ENCODE measurements at regions not wholly inside any gene's neighbourhood (a gene's known extent, or its start where the extent isn't known, plus 50 kb on each side); places are given as distances from the start of the nearest gene placed in this dataset.

- no peak for DNase-seq
Measured at GRCh38 chr10:131722525-131723264, 178.1 kb upstream of the PPP2R2D start.

GRCh38 chr10:131723297-131724168, 177.3 kb upstream of the PPP2R2D start:
- DNase-seq, result no peak

GRCh38 chr10:131724169-131724545, 176.7 kb upstream of the PPP2R2D start:
- no peak for DNase-seq

- DNase-seq, result no peak
Measured at GRCh38 chr10:131724891-131725580, 175.8 kb upstream of the PPP2R2D start.

GRCh38 chr10:131725581-131726069, 175.2 kb upstream of the PPP2R2D start:
- no peak for DNase-seq

GRCh38 chr10:131726076-131726880, 174.5 kb upstream of the PPP2R2D start:
- peak; percentile 10 for DNase-seq

GRCh38 chr10:131726967-131727366, 173.8 kb upstream of the PPP2R2D start:
- no peak for DNase-seq

- no peak for DNase-seq
Measured at GRCh38 chr10:131727560-131727959, 173.2 kb upstream of the PPP2R2D start.

- DNase-seq, result no peak
Measured at GRCh38 chr10:131728286-131729228, 172.3 kb upstream of the PPP2R2D start.

GRCh38 chr10:131729361-131729760, 171.4 kb upstream of the PPP2R2D start:
- no peak for DNase-seq

- no peak for DNase-seq
Measured at GRCh38 chr10:131729938-131730660, 170.7 kb upstream of the PPP2R2D start.

GRCh38 chr10:131730771-131731497, 169.9 kb upstream of the PPP2R2D start:
- no peak for DNase-seq

GRCh38 chr10:131731780-131732630, 168.8 kb upstream of the PPP2R2D start:
- no peak for DNase-seq

- no peak for DNase-seq
Measured at GRCh38 chr10:131732631-131733127, 168.1 kb upstream of the PPP2R2D start.

- DNase-seq, result no peak
Measured at GRCh38 chr10:131733596-131733995, 167.2 kb upstream of the PPP2R2D start.

GRCh38 chr10:131735577-131735976, 165.2 kb upstream of the PPP2R2D start:
- DNase-seq, result no peak

- no peak for DNase-seq
Measured at GRCh38 chr10:131736321-131736980, 164.4 kb upstream of the PPP2R2D start.
